Trophoblast cell (in vitro differentiated cells and primary cell): ENCODE measurements at regions not wholly inside any gene's neighbourhood (a gene's known extent, or its start where the extent isn't known, plus 50 kb on each side); places are given as distances from the start of the nearest gene placed in this dataset.

Experiments
- DNase-seq, 2 donors: peaks; one replicate each; pipeline ENCODE4 v3.0.0-alpha.2; 2016
- H2AFZ ChIP-seq: 2 replicates; pipeline ENCODE4 v1.6.1; 2013; ENCODE audit warnings: low read length, moderate library complexity, mild to moderate bottlenecking; ENCODE audit not compliant: insufficient read depth, poor library complexity
- H2AK5ac ChIP-seq: 2 replicates; pipeline ENCODE4 v1.6.1; 2013; ENCODE audit warnings: mild to moderate bottlenecking, low read length
- H2BK120ac ChIP-seq: 2 replicates; pipeline ENCODE4 v1.6.1; 2013; ENCODE audit warnings: low read length, mild to moderate bottlenecking, moderate library complexity; ENCODE audit not compliant: insufficient read depth, poor library complexity
- H2BK12ac ChIP-seq: 2 replicates; pipeline ENCODE4 v1.6.1; 2013; ENCODE audit warnings: mild to moderate bottlenecking, low read length, moderate library complexity
- H2BK5ac ChIP-seq: 2 replicates; pipeline ENCODE4 v1.6.1; 2013; ENCODE audit warnings: low read length, low read depth, moderate library complexity, mild to moderate bottlenecking; ENCODE audit not compliant: poor library complexity
- H3K14ac ChIP-seq: 2 replicates; pipeline ENCODE4 v1.6.1; 2013; ENCODE audit warnings: mild to moderate bottlenecking, low read length
- H3K18ac ChIP-seq: 2 replicates; pipeline ENCODE4 v1.6.1; 2013; ENCODE audit warnings: mild to moderate bottlenecking, low read length
- H3K23ac ChIP-seq: 2 replicates; pipeline ENCODE4 v1.6.1; 2013; ENCODE audit warnings: low read length
- H3K27ac ChIP-seq: 2 replicates; pipeline ENCODE4 v1.5.1; 2013; ENCODE audit warnings: low read depth, mild to moderate bottlenecking, inconsistent platforms, low read length, moderate library complexity
- H3K27me3 ChIP-seq: 2 replicates; pipeline ENCODE4 v1.6.1; 2013; ENCODE audit warnings: inconsistent platforms, mild to moderate bottlenecking, low read length, moderate library complexity; ENCODE audit not compliant: insufficient read depth
- H3K36me3 ChIP-seq, 2 experiments: 1 replicate in 1 of 2; 2 replicates in 1 of 2; pipeline ENCODE4 v1.6.1; 2013; ENCODE audit warnings: low read length in 2 of 2, mild to moderate bottlenecking in 2 of 2, moderate library complexity in 1 of 2; ENCODE audit not compliant: insufficient read depth in 2 of 2, control insufficient read depth in 1 of 2
- H3K4ac ChIP-seq: 2 replicates; pipeline ENCODE4 v1.6.1; 2013; ENCODE audit warnings: low read depth, mild to moderate bottlenecking, low read length, moderate library complexity
- H3K4me1 ChIP-seq, 2 experiments: 1 replicate in 1 of 2; 2 replicates in 1 of 2; pipeline ENCODE4 v1.6.1; 2013; ENCODE audit warnings: low read length in 2 of 2, mild to moderate bottlenecking in 2 of 2, moderate library complexity in 1 of 2; ENCODE audit not compliant: insufficient read depth in 2 of 2, control insufficient read depth in 1 of 2
- H3K4me2 ChIP-seq: 2 replicates; pipeline ENCODE4 v1.6.1; 2013; ENCODE audit warnings: inconsistent platforms, mild to moderate bottlenecking, low read length, moderate library complexity
- H3K4me3 ChIP-seq: 2 replicates; pipeline ENCODE4 v1.5.1; 2013; ENCODE audit warnings: mild to moderate bottlenecking, low read depth, low read length, inconsistent platforms
- H3K79me1 ChIP-seq: one replicate; pipeline ENCODE4 v1.6.1; 2013; ENCODE audit warnings: low read length
- H3K79me2 ChIP-seq: 2 replicates; pipeline ENCODE4 v1.6.1; 2013; ENCODE audit warnings: low read length, mild to moderate bottlenecking; ENCODE audit not compliant: control insufficient read depth, insufficient read depth, poor library complexity
- H3K9ac ChIP-seq: 2 replicates; pipeline ENCODE4 v1.6.1; 2013; ENCODE audit warnings: mild to moderate bottlenecking, low read length
- H3K9me3 ChIP-seq: 2 replicates; pipeline ENCODE4 v1.6.1; 2013; ENCODE audit warnings: low read depth, mild to moderate bottlenecking, control low read depth, inconsistent platforms, low read length; ENCODE audit not compliant: insufficient read depth
- H4K12ac ChIP-seq: 2 replicates; pipeline ENCODE4 v1.6.1; 2013; ENCODE audit warnings: low read depth, mild to moderate bottlenecking, low read length, moderate library complexity
- H4K8ac ChIP-seq: 2 replicates; pipeline ENCODE4 v1.6.1; 2013; ENCODE audit warnings: low read depth, mild to moderate bottlenecking, low read length, moderate library complexity
- H4K91ac ChIP-seq: one replicate; pipeline ENCODE4 v1.6.1; 2013; ENCODE audit warnings: low read depth, mild to moderate bottlenecking, low read length, moderate library complexity
- WGBS: extraction: QIAGEN DNeasy Blood & Tissue Kit; methylation state at CpG from one replicate; pipeline ENCODE4 v1.1.7; 2013; ENCODE audit warnings: missing lambda C conversion rate; ENCODE audit not compliant: insufficient read length, insufficient coverage; ENCODE audit errors: extremely low coverage; 5-methylcytosine and 5-hydroxymethylcytosine counted together

GRCh38 chr5:159814222-159814621, 102.1 kb upstream of the ADRA1B start:
- Histone ChIP-seq H4K12ac (no peak overlapping the region), H3K4me1 (peaks cover 0 to 10% of the 10 kb centered on the region in 2 experiments), H3K79me2 (no peaks in the 10 kb centered on the region), H2BK12ac (no peak overlapping the region), H3K9ac (no peak overlapping the region), H3K27me3 (no peaks in the 10 kb centered on the region), H3K4me2 (no peak overlapping the region), H3K4ac (no peak overlapping the region), H3K14ac (no peak overlapping the region), H2AK5ac (no peak overlapping the region), H2BK120ac (no peak overlapping the region), H3K23ac (no peak overlapping the region), H4K8ac (no peak overlapping the region), H2AFZ (no peak overlapping the region), H2BK5ac (no peak overlapping the region), H3K18ac (no peak overlapping the region), H3K9me3 (no peaks in the 10 kb centered on the region), H3K79me1 (peaks cover 4% of the 10 kb centered on the region), H3K27ac (no peak overlapping the region), H4K91ac (no peak overlapping the region), H3K36me3 (no peaks in the 10 kb centered on the region), H3K4me3 (no peak overlapping the region)
- no peak for DNase-seq
- no CpG with 5 or more reads among the region's 3 CpGs for WGBS

GRCh38 chr5:159814805-159815585, 101.3 kb upstream of the ADRA1B start:
- Histone ChIP-seq H3K18ac (no peak overlapping the region), H3K4me1 (peaks cover 0 to 14% of the 10 kb centered on the region in 2 experiments), H3K4ac (no peak overlapping the region), H3K9me3 (no peaks in the 10 kb centered on the region), H3K79me2 (no peaks in the 10 kb centered on the region), H3K27me3 (no peaks in the 10 kb centered on the region), H4K91ac (no peak overlapping the region), H2BK120ac (no peak overlapping the region), H2BK12ac (no peak overlapping the region), H3K4me2 (no peak overlapping the region), H4K12ac (no peak overlapping the region), H2AK5ac (no peak overlapping the region), H3K79me1 (peaks cover 4% of the 10 kb centered on the region), H3K23ac (no peak overlapping the region), H3K9ac (no peak overlapping the region), H3K4me3 (no peak overlapping the region), H2BK5ac (no peak overlapping the region), H2AFZ (no peak overlapping the region), H3K14ac (no peak overlapping the region), H4K8ac (no peak overlapping the region), H3K27ac (no peak overlapping the region), H3K36me3 (no peaks in the 10 kb centered on the region)
- WGBS, result no CpG with 5 or more reads among the region's 4 CpGs
- peak in 1 of 2 donors; percentile 19 for DNase-seq

GRCh38 chr5:159817262-159818029, 98.8 kb upstream of the ADRA1B start:
- no peak overlapping the region for H2AK5ac ChIP-seq
- WGBS, result no CpG with 5 or more reads among the region's 5 CpGs

GRCh38 chr5:159819591-159820411, 96.5 kb upstream of the ADRA1B start:
- H4K91ac ChIP-seq, result no peak overlapping the region
- WGBS, result no CpG with 5 or more reads among the region's 9 CpGs
- H3K36me3 ChIP-seq, result no peaks in the 10 kb centered on the region
- H3K4me2 ChIP-seq, result no peak overlapping the region
- H3K4ac ChIP-seq, result no peak overlapping the region
- H3K27ac ChIP-seq, result no peak overlapping the region
- H3K79me2 ChIP-seq, result no peaks in the 10 kb centered on the region
- no peak overlapping the region for H3K14ac ChIP-seq
- no peak overlapping the region for H3K4me3 ChIP-seq
- H3K18ac ChIP-seq, result no peak overlapping the region
- no peak overlapping the region for H2AFZ ChIP-seq
- no peak overlapping the region for H3K9ac ChIP-seq
- peak; percentile 28 to 69 for DNase-seq
- no peak overlapping the region for H4K12ac ChIP-seq
- peaks cover 4% of the 10 kb centered on the region for H3K79me1 ChIP-seq
- H2BK120ac ChIP-seq, result no peak overlapping the region
- H4K8ac ChIP-seq, result no peak overlapping the region
- H2AK5ac ChIP-seq, result peak overlapping the region; percentile 20
- H3K4me1 ChIP-seq, result peaks cover 0 to 11% of the 10 kb centered on the region in 2 experiments
- H2BK12ac ChIP-seq, result peak overlapping the region; percentile 33
- H2BK5ac ChIP-seq, result no peak overlapping the region
- no peaks in the 10 kb centered on the region for H3K27me3 ChIP-seq
- H3K23ac ChIP-seq, result no peak overlapping the region
- no peaks in the 10 kb centered on the region for H3K9me3 ChIP-seq

More at GRCh38 chr5:159817262-159818029, 98.8 kb upstream of the ADRA1B start:
- Histone ChIP-seq H3K4me1 (peaks cover 0 to 14% of the 10 kb centered on the region in 2 experiments), H2AFZ (no peak overlapping the region), H3K14ac (no peak overlapping the region), H2BK120ac (no peak overlapping the region), H3K36me3 (no peaks in the 10 kb centered on the region), H3K23ac (no peak overlapping the region), H3K4me2 (no peak overlapping the region), H3K27ac (peak overlapping the region; percentile 59), H3K9me3 (no peaks in the 10 kb centered on the region), H3K79me1 (peaks cover 4% of the 10 kb centered on the region), H2BK5ac (peak overlapping the region; percentile 42), H3K4me3 (no peak overlapping the region), H2BK12ac (no peak overlapping the region), H4K8ac (no peak overlapping the region), H4K91ac (no peak overlapping the region), H3K79me2 (no peaks in the 10 kb centered on the region), H3K18ac (no peak overlapping the region), H4K12ac (no peak overlapping the region), H3K4ac (no peak overlapping the region), H3K9ac (no peak overlapping the region), H3K27me3 (no peaks in the 10 kb centered on the region)
- DNase-seq, result peak; percentile 65 to 88
